ENCODE measurements at regions not wholly inside any gene's neighbourhood (a gene's known extent, or its start where the extent isn't known, plus 50 kb on each side); places are given as distances from the start of the nearest gene placed in this dataset.

- no peaks in the 10 kb centered on the region for H3K4me1 Mint-ChIP-seq
- DNase-seq: no peak
- H3K27ac Mint-ChIP-seq: no peak overlapping the region
- no peaks in the 10 kb centered on the region for H3K36me3 Mint-ChIP-seq (ENCODE audit: low read depth)
- no peaks in the 10 kb centered on the region for H3K27me3 Mint-ChIP-seq
- peaks cover 4% of the 10 kb centered on the region for H3K9me3 Mint-ChIP-seq
- H3K4me3 Mint-ChIP-seq: no peak overlapping the region
- POLR2A ChIA-PET: no interaction called here
- CTCF ChIA-PET: no interaction called here
Observed at GRCh38 chr2:119104414-119104813, 54.1 kb downstream of the C1QL2 start.

- ChIA-PET POLR2A (no interaction called here), CTCF (no interaction called here)
- Mint-ChIP-seq H3K4me1 (no peaks in the 10 kb centered on the region), H3K4me3 (no peak overlapping the region), H3K27me3 (no peaks in the 10 kb centered on the region), H3K27ac (no peak overlapping the region), H3K9me3 (peaks cover 4% of the 10 kb centered on the region), H3K36me3 (ENCODE audit: low read depth) (no peaks in the 10 kb centered on the region)
- no peak for DNase-seq
Observed at GRCh38 chr2:119102964-119103363, 55.6 kb downstream of the C1QL2 start.

- POLR2A ChIA-PET: no interaction called here
- Mint-ChIP-seq H3K4me1 (no peaks in the 10 kb centered on the region), H3K36me3 (ENCODE audit: low read depth) (no peaks in the 10 kb centered on the region), H3K4me3 (no peak overlapping the region), H3K27ac (no peak overlapping the region), H3K9me3 (no peaks in the 10 kb centered on the region), H3K27me3 (no peaks in the 10 kb centered on the region)
- CTCF ChIA-PET: no interaction called here
- no peak for DNase-seq
Observed at GRCh38 chr2:119088416-119088815, 70.1 kb downstream of the C1QL2 start.

DNA sequence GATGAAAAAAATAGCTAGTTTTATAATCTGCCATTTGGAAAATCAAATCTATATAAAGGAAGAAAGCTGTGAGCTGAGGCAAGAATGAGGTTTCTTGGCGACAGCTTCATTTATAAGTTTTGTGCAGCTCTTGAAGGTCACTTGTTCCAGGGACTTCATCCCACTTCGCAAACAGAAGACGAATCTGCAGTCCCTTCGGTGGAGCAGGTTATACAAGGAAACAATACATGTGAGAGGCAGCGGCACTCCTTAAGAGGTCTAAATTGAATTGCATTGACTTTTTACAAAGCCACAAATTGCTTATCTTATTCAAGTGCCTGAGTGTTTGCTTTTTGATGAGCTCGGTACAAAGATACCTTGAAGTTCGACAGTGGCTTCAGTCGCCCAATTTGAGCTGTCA lies 72.2 kb downstream of the C1QL2 start:
- H3K36me3 Mint-ChIP-seq (ENCODE audit: low read depth): no peaks in the 10 kb centered on the region
- no peaks in the 10 kb centered on the region for H3K9me3 Mint-ChIP-seq
- no peak overlapping the region for H3K27ac Mint-ChIP-seq
- ChIA-PET POLR2A (no interaction called here), CTCF (interaction anchor here (0.7 kb wide), 1 partner anchor 84 kb away, joined by 5 read pairs; no protein-coding TSS in a partner anchor)
- no peak for DNase-seq
- no peak overlapping the region for H3K4me3 Mint-ChIP-seq
- H3K4me1 Mint-ChIP-seq: no peaks in the 10 kb centered on the region
- no peaks in the 10 kb centered on the region for H3K27me3 Mint-ChIP-seq

- no peak for DNase-seq
- Mint-ChIP-seq H3K4me3 (no peak overlapping the region), H3K27me3 (no peaks in the 10 kb centered on the region), H3K36me3 (ENCODE audit: low read depth) (no peaks in the 10 kb centered on the region), H3K27ac (no peak overlapping the region), H3K4me1 (no peaks in the 10 kb centered on the region), H3K9me3 (no peaks in the 10 kb centered on the region)
- ChIA-PET CTCF (interaction anchor here (1.1 kb wide), 1 partner anchor 10 kb away, joined by 3 read pairs; no protein-coding TSS in a partner anchor), POLR2A (no interaction called here)
Observed at GRCh38 chr2:119085613-119086012, 72.9 kb downstream of the C1QL2 start.

GRCh38 chr2:119083416-119083815 lies 75.1 kb downstream of the C1QL2 start:
- peaks cover 4% of the 10 kb centered on the region for H3K27me3 Mint-ChIP-seq
- no peaks in the 10 kb centered on the region for H3K4me1 Mint-ChIP-seq
- H3K36me3 Mint-ChIP-seq (ENCODE audit: low read depth): no peaks in the 10 kb centered on the region
- H3K9me3 Mint-ChIP-seq: no peaks in the 10 kb centered on the region
- POLR2A ChIA-PET: no interaction called here
- no peak for DNase-seq
- no peak overlapping the region for H3K27ac Mint-ChIP-seq
- H3K4me3 Mint-ChIP-seq: no peak overlapping the region
- CTCF ChIA-PET: no interaction called here

GRCh38 chr2:119082821-119083400 lies 75.6 kb downstream of the C1QL2 start:
- Mint-ChIP-seq H3K9me3 (no peaks in the 10 kb centered on the region), H3K4me1 (no peaks in the 10 kb centered on the region), H3K27me3 (peaks cover 4% of the 10 kb centered on the region), H3K4me3 (no peak overlapping the region), H3K36me3 (ENCODE audit: low read depth) (no peaks in the 10 kb centered on the region), H3K27ac (no peak overlapping the region)
- POLR2A ChIA-PET: no interaction called here
- CTCF ChIA-PET: no interaction called here
- DNase-seq: no peak

DNA sequence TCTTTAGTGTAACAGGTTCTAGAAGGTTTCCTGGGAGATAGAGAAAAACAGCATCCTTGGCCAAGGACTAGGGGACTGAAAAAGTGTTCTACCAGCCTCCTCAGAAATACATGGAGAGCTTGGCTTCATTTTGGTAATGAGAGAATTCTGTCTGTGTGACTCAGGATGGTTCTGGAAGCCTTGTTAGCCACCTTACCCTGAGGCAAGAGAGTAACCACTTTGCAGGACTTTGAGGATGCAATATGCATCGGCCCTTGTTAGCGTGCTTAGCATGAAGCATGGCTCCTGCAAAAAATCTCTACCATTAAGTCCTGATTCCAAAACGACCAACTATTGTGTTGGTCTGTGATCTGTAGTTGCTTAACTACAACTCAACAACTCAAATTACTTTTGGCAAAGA lies 79.8 kb downstream of the C1QL2 start:
- Mint-ChIP-seq H3K4me3 (no peak overlapping the region), H3K4me1 (no peaks in the 10 kb centered on the region), H3K36me3 (ENCODE audit: low read depth) (no peaks in the 10 kb centered on the region), H3K9me3 (no peaks in the 10 kb centered on the region), H3K27me3 (peaks cover 4% of the 10 kb centered on the region), H3K27ac (no peak overlapping the region)
- ChIA-PET POLR2A (no interaction called here), CTCF (no interaction called here)
- DNase-seq: no peak

GRCh38 chr2:119076713-119077112 lies 81.8 kb downstream of the C1QL2 start:
- ChIA-PET CTCF (interaction anchor here (1.3 kb wide), 1 partner anchor 50 kb away, joined by 3 read pairs; no protein-coding TSS in a partner anchor), POLR2A (no interaction called here)
- Mint-ChIP-seq H3K4me3 (no peak overlapping the region), H3K27ac (no peak overlapping the region), H3K9me3 (no peaks in the 10 kb centered on the region), H3K27me3 (peaks cover 4% of the 10 kb centered on the region), H3K4me1 (no peaks in the 10 kb centered on the region), H3K36me3 (ENCODE audit: low read depth) (no peaks in the 10 kb centered on the region)
- DNase-seq: no peak

DNA sequence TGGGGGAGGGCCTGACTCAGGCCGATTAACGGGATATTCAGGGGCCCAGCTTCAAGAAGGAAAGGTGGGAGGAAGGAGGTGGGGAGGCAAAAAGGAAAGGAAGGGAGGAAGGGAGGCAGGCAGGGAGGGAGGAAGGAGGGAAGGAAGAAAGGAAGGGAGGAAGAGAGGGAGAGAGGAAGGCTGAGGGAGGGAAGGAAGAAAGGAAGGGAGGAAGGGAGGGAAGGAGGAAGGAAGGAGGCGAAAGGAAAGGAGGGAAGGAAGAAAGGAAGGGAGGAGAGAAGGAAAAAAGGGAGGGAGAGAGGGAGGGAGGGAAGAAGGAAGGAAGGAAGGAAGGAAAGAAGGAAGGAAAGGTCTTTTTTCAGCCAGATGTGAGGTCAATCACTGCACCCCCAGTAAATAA lies 85.3 kb downstream of the C1QL2 start:
- POLR2A ChIA-PET: interaction anchor here (0.6 kb wide), 1 partner anchor 150 kb away, joined by 3 read pairs; no protein-coding TSS in a partner anchor
- Mint-ChIP-seq H3K4me1 (no peaks in the 10 kb centered on the region), H3K36me3 (ENCODE audit: low read depth) (no peaks in the 10 kb centered on the region), H3K27ac (no peak overlapping the region), H3K27me3 (no peaks in the 10 kb centered on the region), H3K9me3 (no peaks in the 10 kb centered on the region), H3K4me3 (no peak overlapping the region)
- CTCF ChIA-PET: no interaction called here
- DNase-seq: no peak

DNA sequence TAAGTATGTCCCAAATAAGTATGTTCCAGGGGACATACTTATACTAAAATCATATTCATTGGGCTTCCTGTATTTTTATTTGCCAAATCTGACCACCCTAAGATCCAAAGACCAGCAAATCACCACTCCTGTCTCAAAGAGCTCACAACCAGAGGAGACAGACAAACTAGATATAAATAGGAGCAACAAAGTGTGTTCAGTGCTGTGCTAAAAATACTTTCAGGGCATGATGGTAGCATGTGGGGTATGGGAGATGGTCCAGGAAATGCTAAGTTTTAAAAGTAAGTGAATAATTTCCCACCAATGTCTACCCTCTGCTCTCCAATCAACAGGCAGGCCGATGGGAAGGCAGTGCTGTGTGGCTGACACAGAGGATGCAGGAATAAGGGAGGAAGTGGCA lies 87.1 kb downstream of the C1QL2 start:
- Mint-ChIP-seq H3K9me3 (no peaks in the 10 kb centered on the region), H3K4me3 (no peak overlapping the region), H3K4me1 (no peaks in the 10 kb centered on the region), H3K27me3 (no peaks in the 10 kb centered on the region), H3K36me3 (ENCODE audit: low read depth) (no peaks in the 10 kb centered on the region), H3K27ac (no peak overlapping the region)
- ChIA-PET CTCF (interaction anchor here (0.6 kb wide), 1 partner anchor 844 kb away, joined by 4 read pairs; no protein-coding TSS in a partner anchor), POLR2A (no interaction called here)
- DNase-seq: no peak

DNA sequence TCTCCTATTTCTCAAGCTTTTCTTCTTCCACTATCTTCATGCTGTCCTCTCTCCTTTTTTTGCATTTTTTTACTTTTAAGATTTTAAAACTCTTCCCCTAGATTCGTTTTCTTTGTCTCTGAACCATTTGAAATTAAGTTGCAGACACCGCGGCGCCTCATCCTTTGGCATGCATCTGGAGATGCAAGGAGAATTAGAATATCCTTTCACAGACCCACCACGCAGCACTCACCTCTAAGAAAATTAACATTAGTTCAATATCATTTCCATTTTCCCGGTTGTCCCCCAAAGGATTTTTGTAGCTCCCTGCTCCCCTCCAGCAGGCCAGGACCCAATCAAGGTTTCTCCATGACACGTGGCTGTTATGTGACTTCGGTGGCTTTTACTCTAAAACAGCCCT lies 88.8 kb downstream of the C1QL2 start:
- H3K9me3 Mint-ChIP-seq: no peaks in the 10 kb centered on the region
- no peaks in the 10 kb centered on the region for H3K36me3 Mint-ChIP-seq (ENCODE audit: low read depth)
- no peak overlapping the region for H3K27ac Mint-ChIP-seq
- no peaks in the 10 kb centered on the region for H3K4me1 Mint-ChIP-seq
- ChIA-PET CTCF (no interaction called here), POLR2A (no interaction called here)
- no peak for DNase-seq
- no peaks in the 10 kb centered on the region for H3K27me3 Mint-ChIP-seq
- no peak overlapping the region for H3K4me3 Mint-ChIP-seq

- no peaks in the 10 kb centered on the region for H3K36me3 Mint-ChIP-seq (ENCODE audit: low read depth)
- no peaks in the 10 kb centered on the region for H3K27me3 Mint-ChIP-seq
- POLR2A ChIA-PET: no interaction called here
- CTCF ChIA-PET: no interaction called here
- DNase-seq: no peak
- H3K4me3 Mint-ChIP-seq: no peak overlapping the region
- no peaks in the 10 kb centered on the region for H3K4me1 Mint-ChIP-seq
- H3K27ac Mint-ChIP-seq: no peak overlapping the region
- no peaks in the 10 kb centered on the region for H3K9me3 Mint-ChIP-seq
Observed at GRCh38 chr2:119068154-119068725, 90.3 kb downstream of the C1QL2 start.

DNA sequence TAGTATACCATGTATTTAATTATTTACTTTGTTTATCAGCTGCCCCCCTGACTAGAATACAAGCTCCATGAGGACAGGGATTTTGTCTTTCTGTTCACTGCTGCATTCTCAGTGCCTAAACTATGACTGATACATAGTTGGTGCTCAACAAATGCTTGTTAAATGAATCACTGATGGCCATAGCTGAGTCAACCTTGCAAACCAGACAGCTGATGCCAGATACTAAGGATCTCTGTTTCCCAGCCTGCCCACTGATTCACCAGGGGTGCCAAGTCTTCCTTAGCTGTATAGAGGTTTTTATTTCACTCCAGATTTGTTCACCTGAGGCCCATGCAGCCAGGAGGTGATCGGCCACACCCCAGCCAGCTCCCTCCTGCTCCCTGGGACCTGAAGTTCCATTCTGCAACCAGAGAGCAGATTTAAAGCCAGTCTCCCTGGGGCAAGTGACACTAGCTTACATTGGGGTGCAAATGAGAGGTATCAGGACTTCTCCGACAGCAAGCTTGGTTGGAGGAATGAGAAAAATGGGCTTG lies 92.2 kb downstream of the C1QL2 start:
- Mint-ChIP-seq H3K4me1 (no peaks in the 10 kb centered on the region), H3K27ac (no peak overlapping the region), H3K4me3 (no peak overlapping the region), H3K27me3 (no peaks in the 10 kb centered on the region), H3K36me3 (ENCODE audit: low read depth) (no peaks in the 10 kb centered on the region), H3K9me3 (no peaks in the 10 kb centered on the region)
- POLR2A ChIA-PET: interaction anchor here (0.7 kb wide), 1 partner anchor 1108 kb away, joined by 4 read pairs; no protein-coding TSS in a partner anchor
- CTCF ChIA-PET: interaction anchor here (0.8 kb wide), 1 partner anchor 11 kb away, joined by 3 read pairs; no protein-coding TSS in a partner anchor
- no peak for DNase-seq

Data from activated CD4-positive, alpha-beta T cell treated with anti-CD3 and anti-CD28 coated beads, Interleukin-2, amount 10 ng/mL, durations not matched to agents 7 days and 5 days (primary cell).